Ishikawa (cell line): ENCODE measurements at regions not wholly inside any gene's neighbourhood (a gene's known extent, or its start where the extent isn't known, plus 50 kb on each side); places are given as distances from the start of the nearest gene placed in this dataset.

Experiments used
- EP300 ChIP-seq: IDR thresholded peaks from 2 replicates; pipeline ENCODE4 v1.6.1; 2012; ENCODE audit warnings: borderline replicate concordance
- RAD21 ChIP-seq: IDR thresholded peaks from 2 replicates; pipeline ENCODE4 v1.6.1; 2012; ENCODE audit warnings: low read depth
- TAF1 ChIP-seq: IDR thresholded peaks from 2 replicates; pipeline ENCODE4 v1.6.1; 2012; ENCODE audit warnings: low read depth, mild to moderate bottlenecking
- TCF12 ChIP-seq: IDR thresholded peaks from 2 replicates; pipeline ENCODE4 v1.6.1; 2012; ENCODE audit warnings: low read depth
- TF ChIP-seq, protein P1 (sequence below): IDR thresholded peaks from 2 replicates; pipeline ENCODE4 v1.6.1; 2012; ENCODE audit warnings: low read depth, mild to moderate bottlenecking
- TF ChIP-seq, protein P2 (sequence below): IDR thresholded peaks from 2 replicates; pipeline ENCODE4 v1.6.1; 2012
- TF ChIP-seq, protein P3 (sequence below): IDR thresholded peaks from 2 replicates; pipeline ENCODE4 v1.6.1; 2012

DNA sequence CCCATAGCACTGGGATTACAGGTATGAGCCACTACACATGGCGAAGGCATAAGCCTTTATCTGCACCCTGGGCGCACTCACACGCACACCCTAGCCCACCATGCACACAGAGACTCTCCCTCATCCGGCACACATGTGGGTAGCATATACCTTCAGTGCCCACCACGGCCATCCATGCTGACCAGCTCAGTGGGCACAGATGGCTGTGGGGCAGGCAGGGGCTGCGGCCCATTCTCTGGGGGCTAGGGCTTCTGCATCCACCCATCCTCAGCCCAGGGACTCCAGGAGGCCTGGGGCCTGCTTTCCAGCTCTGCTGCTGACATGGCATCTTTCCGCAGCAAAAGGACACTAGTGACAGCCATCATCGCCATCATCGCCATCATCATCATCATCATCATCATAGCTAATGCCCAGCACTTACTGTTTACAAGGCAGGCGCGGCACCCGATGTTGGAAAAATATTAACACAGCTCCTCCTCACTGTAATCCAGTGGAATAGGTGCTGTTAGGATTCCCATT lies 111.2 kb downstream of the NCOR2 start:
- TF ChIP-seq EP300 (no peak), RAD21 (no peak), TCF12 (no peak), TAF1 (no peak)
- TF ChIP-seq, protein P1, sequence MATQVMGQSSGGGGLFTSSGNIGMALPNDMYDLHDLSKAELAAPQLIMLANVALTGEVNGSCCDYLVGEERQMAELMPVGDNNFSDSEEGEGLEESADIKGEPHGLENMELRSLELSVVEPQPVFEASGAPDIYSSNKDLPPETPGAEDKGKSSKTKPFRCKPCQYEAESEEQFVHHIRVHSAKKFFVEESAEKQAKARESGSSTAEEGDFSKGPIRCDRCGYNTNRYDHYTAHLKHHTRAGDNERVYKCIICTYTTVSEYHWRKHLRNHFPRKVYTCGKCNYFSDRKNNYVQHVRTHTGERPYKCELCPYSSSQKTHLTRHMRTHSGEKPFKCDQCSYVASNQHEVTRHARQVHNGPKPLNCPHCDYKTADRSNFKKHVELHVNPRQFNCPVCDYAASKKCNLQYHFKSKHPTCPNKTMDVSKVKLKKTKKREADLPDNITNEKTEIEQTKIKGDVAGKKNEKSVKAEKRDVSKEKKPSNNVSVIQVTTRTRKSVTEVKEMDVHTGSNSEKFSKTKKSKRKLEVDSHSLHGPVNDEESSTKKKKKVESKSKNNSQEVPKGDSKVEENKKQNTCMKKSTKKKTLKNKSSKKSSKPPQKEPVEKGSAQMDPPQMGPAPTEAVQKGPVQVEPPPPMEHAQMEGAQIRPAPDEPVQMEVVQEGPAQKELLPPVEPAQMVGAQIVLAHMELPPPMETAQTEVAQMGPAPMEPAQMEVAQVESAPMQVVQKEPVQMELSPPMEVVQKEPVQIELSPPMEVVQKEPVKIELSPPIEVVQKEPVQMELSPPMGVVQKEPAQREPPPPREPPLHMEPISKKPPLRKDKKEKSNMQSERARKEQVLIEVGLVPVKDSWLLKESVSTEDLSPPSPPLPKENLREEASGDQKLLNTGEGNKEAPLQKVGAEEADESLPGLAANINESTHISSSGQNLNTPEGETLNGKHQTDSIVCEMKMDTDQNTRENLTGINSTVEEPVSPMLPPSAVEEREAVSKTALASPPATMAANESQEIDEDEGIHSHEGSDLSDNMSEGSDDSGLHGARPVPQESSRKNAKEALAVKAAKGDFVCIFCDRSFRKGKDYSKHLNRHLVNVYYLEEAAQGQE, result no peak
- TF ChIP-seq, protein P2, sequence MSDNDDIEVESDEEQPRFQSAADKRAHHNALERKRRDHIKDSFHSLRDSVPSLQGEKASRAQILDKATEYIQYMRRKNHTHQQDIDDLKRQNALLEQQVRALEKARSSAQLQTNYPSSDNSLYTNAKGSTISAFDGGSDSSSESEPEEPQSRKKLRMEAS, result no peak
- TF ChIP-seq, protein P3, sequence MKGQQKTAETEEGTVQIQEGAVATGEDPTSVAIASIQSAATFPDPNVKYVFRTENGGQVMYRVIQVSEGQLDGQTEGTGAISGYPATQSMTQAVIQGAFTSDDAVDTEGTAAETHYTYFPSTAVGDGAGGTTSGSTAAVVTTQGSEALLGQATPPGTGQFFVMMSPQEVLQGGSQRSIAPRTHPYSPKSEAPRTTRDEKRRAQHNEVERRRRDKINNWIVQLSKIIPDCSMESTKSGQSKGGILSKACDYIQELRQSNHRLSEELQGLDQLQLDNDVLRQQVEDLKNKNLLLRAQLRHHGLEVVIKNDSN, result no peak
